GM12878 (cell line): ENCODE measurements at regions not wholly inside any gene's neighbourhood (a gene's known extent, or its start where the extent isn't known, plus 50 kb on each side); places are given as distances from the start of the nearest gene placed in this dataset.

Experiments used
- ATAC-seq: fragments of 200-7000 bp; cut with Tn5 transposase; 3 replicates; pipeline ENCODE4 v1.9.1; 2020; ENCODE audit warnings: mild to moderate bottlenecking, moderate library complexity
- BruUV-seq: library from RNA; stranded (reverse); fragments of 400-500 nt; replicated peaks from 2 replicates; lab custom pipeline; 2021; lab: Mats Ljungman, UMichigan
- CTCF ChIA-PET: fragments of 300-600 bp; sonication (Branson Sonifier 250); formaldehyde crosslinking; extraction: SDS; loops from one replicate; lab custom pipeline; 2021; ENCODE audit warnings: inconsistent platforms; lab: Yijun Ruan, JAX
- POLR2A ChIA-PET: fragments of 350-600 bp; formaldehyde crosslinking; extraction: SDS; loops from one replicate; lab custom pipeline; 2021; ENCODE audit warnings: inconsistent platforms; lab: Charles Lee
- RAD21 ChIA-PET: fragments of 300-600 bp; sonication (Branson Sonifier 250); formaldehyde crosslinking; loops from one replicate; lab custom pipeline; 2023; ENCODE audit warnings: antibody characterized with exemption; ENCODE audit not compliant: unreplicated experiment; lab: Charles Lee
- SMC1A ChIA-PET: fragments of 300-600 bp; sonication (Branson Sonifier 250); formaldehyde crosslinking; loops from one replicate; lab custom pipeline; 2023; ENCODE audit not compliant: unreplicated experiment, uncharacterized antibody; lab: Charles Lee
- DNase-seq: peaks from one replicate; pipeline ENCODE4 v3.0.0-alpha.2; 2011; ENCODE audit warnings: low read depth, low spot score
- FAIRE-seq: peaks from 3 replicates; lab custom pipeline; 2011; peaks lifted over from hg19 to GRCh38; lab: Jason Lieb, UNC
- H2AFZ ChIP-seq: 2 replicates; pipeline ENCODE4 v1.6.0; 2011; ENCODE audit warnings: low read depth, low read length, control low read depth; ENCODE audit not compliant: control insufficient read depth
- H3K27ac ChIP-seq: 2 replicates; pipeline ENCODE4 v1.5.1; 2011; ENCODE audit warnings: control low read depth; ENCODE audit not compliant: control insufficient read depth, insufficient read depth
- H3K27me3 ChIP-seq, 2 experiments: replicated peaks in 1 of 2; 2 replicates each; pipeline versions ENCODE4 v1.6.0 to v1.6.1; 2011; ENCODE audit warnings: low read length in 1 of 2; ENCODE audit not compliant: control insufficient read depth in 2 of 2, insufficient read depth in 2 of 2
- H3K36me3 ChIP-seq, 2 experiments: 2 replicates each; pipeline ENCODE4 v1.5.1; 2011; ENCODE audit warnings: low read length in 1 of 2; ENCODE audit not compliant: control insufficient read depth in 2 of 2, insufficient read depth in 2 of 2
- H3K4me1 ChIP-seq: 2 replicates; pipeline ENCODE4 v1.6.1; 2011; ENCODE audit warnings: mild to moderate bottlenecking, low read length, moderate library complexity, mixed read lengths; ENCODE audit not compliant: control insufficient read depth, insufficient read depth
- H3K4me2 ChIP-seq: 2 replicates; pipeline ENCODE4 v1.6.0; 2011; ENCODE audit warnings: control low read depth; ENCODE audit not compliant: control insufficient read depth, insufficient read depth
- H3K4me3 ChIP-seq: fragments of 200-600 bp; sonication (generic); 2 replicates; pipeline ENCODE4 v1.5.1; 2016
- H3K79me2 ChIP-seq: 2 replicates; pipeline ENCODE4 v1.6.0; 2011; ENCODE audit warnings: low read length; ENCODE audit not compliant: control insufficient read depth, insufficient read depth
- H3K9ac ChIP-seq: 2 replicates; pipeline ENCODE4 v1.8.0; 2011; ENCODE audit warnings: low read length, control low read depth, mixed read lengths; ENCODE audit not compliant: control insufficient read depth, insufficient read depth
- H3K9me3 ChIP-seq: replicated peaks from 3 replicates; pipeline ENCODE4 v1.5.1; 2011; ENCODE audit warnings: mild to moderate bottlenecking, low read length; ENCODE audit not compliant: control insufficient read depth, insufficient read depth
- H4K20me1 ChIP-seq: 2 replicates; pipeline ENCODE4 v1.6.0; 2011; ENCODE audit not compliant: control insufficient read depth, insufficient read depth
- GATAD2B ChIP-seq: fragments of 450-650 bp; conservative IDR thresholded peaks from 2 replicates; pipeline ENCODE4 v1.6.1; 2017; ENCODE audit warnings: low read depth, mild to moderate bottlenecking, moderate library complexity
- HDAC6 ChIP-seq: fragments of 200-600 bp; sonication (generic); IDR thresholded peaks from one replicate; pipeline ENCODE4 v1.8.0; 2017; ENCODE audit warnings: antibody characterized with exemption; ENCODE audit not compliant: unreplicated experiment
- IRF3 ChIP-seq: fragments of 450-650 bp; IDR thresholded peaks from 2 replicates; pipeline ENCODE4 v1.6.1; 2014; ENCODE audit warnings: mild to moderate bottlenecking
- KLF5 ChIP-seq: fragments of 450-650 bp; IDR thresholded peaks from 2 replicates; pipeline ENCODE4 v1.6.1; 2014; ENCODE audit warnings: mild to moderate bottlenecking; ENCODE audit not compliant: partially characterized antibody
- MEF2B ChIP-seq: fragments of 450-650 bp; IDR thresholded peaks from 2 replicates; pipeline ENCODE4 v1.6.1; 2018; ENCODE audit warnings: mild to moderate bottlenecking, moderate library complexity; ENCODE audit not compliant: partially characterized antibody, poor library complexity, severe bottlenecking
- MLLT1 ChIP-seq: fragments of 450-650 bp; IDR thresholded peaks from 2 replicates; pipeline ENCODE4 v1.6.1; 2016; ENCODE audit warnings: mild to moderate bottlenecking
- NFYA ChIP-seq: IDR thresholded peaks from 2 replicates; pipeline ENCODE4 v1.6.1; 2011; ENCODE audit warnings: low read depth, mild to moderate bottlenecking, low read length, improper control_type of control experiment, borderline replicate concordance
- NKRF ChIP-seq: fragments of 450-650 bp; conservative IDR thresholded peaks from 2 replicates; pipeline ENCODE4 v1.6.1; 2017; ENCODE audit warnings: mild to moderate bottlenecking, moderate library complexity
- PRDM15 ChIP-seq: fragments of 450-650 bp; formaldehyde crosslinking; IDR thresholded peaks from 2 replicates; pipeline ENCODE4 v1.4.0; 2020; ENCODE audit warnings: mild to moderate bottlenecking, moderate library complexity
- RAD51 ChIP-seq: fragments of 450-650 bp; IDR thresholded peaks from 2 replicates; pipeline ENCODE4 v1.6.1; 2016; ENCODE audit warnings: moderate library complexity, mild to moderate bottlenecking, inconsistent platforms
- SP1 ChIP-seq: IDR thresholded peaks from one replicate; pipeline ENCODE4 v1.6.1; 2011; ENCODE audit warnings: low read depth, low read length
- USF1 ChIP-seq: IDR thresholded peaks from 2 replicates; pipeline ENCODE4 v1.6.1; 2011; ENCODE audit warnings: borderline replicate concordance, low read depth, mild to moderate bottlenecking, moderate library complexity, mixed read lengths, low read length; ENCODE audit not compliant: insufficient read depth; ENCODE audit errors: extremely low read length
- ZBED1 ChIP-seq: IDR thresholded peaks from 2 replicates; pipeline ENCODE4 v1.6.1; 2016; ENCODE audit warnings: borderline replicate concordance
- ZZZ3 ChIP-seq: IDR thresholded peaks from 2 replicates; pipeline ENCODE4 v1.6.1; 2011; ENCODE audit warnings: low read depth; ENCODE audit not compliant: control insufficient read depth, insufficient read length
- WGBS: methylation state at CpG from one replicate; pipeline ENCODE4 v1.1.6; 2016; ENCODE audit warnings: low lambda C conversion rate; ENCODE audit not compliant: insufficient replicate concordance, insufficient coverage; ENCODE audit errors: missing lambda C conversion rate; 5-methylcytosine and 5-hydroxymethylcytosine counted together
- in situ Hi-C: fragments of 300-500 bp; cut with MboI; formaldehyde crosslinking; loops from 9 replicates; pipeline ENCODE4 v1.14.3; 2018; ENCODE audit warnings: mixed read lengths
- intact Hi-C: fragments of 100-400 bp; cut with micrococcal nuclease; formaldehyde crosslinking; loops from one replicate; pipeline ENCODE4 v1.14.2; 2022; ENCODE audit not compliant: unreplicated experiment

GRCh38 chr14:40365305-40365704, 933.1 kb upstream of the FBXO33 start (continued):
- TF ChIP-seq GATAD2B (no peak), NFYA (no peak)

- no peaks in the 10 kb centered on the region for H3K27me3 ChIP-seq
- POLR2A ChIA-PET, result no interaction called here
- 41% methylated on average over 1 of the region's 1 CpG for WGBS
- in situ Hi-C loops, result no loop called here
- RAD21 ChIA-PET, result no interaction called here
- no peaks in the 10 kb centered on the region for H3K36me3 ChIP-seq
- SMC1A ChIA-PET, result interaction anchor here (0.9 kb wide), 1 partner anchor 11 kb away, joined by 3 read pairs; no protein-coding TSS in a partner anchor
- no TSS peak for BruUV-seq
- H3K27ac ChIP-seq, result no peak overlapping the region
- ATAC-seq (no peak), DNase-seq (no peak), FAIRE-seq (no peak)
- no peak overlapping the region for H3K4me2 ChIP-seq
- no peak overlapping the region for H3K9ac ChIP-seq
- no peaks in the 10 kb centered on the region for H3K9me3 ChIP-seq
- H3K4me1 ChIP-seq, result no peaks in the 10 kb centered on the region
- no peak overlapping the region for H3K4me3 ChIP-seq
- no peaks in the 10 kb centered on the region for H4K20me1 ChIP-seq
- intact Hi-C loops, result no loop called here
- CTCF ChIA-PET, result interaction anchor here (1.1 kb wide), 1 partner anchor 10 kb away, joined by 3 read pairs; no protein-coding TSS in a partner anchor
- no peaks in the 10 kb centered on the region for H3K79me2 ChIP-seq
- H2AFZ ChIP-seq, result no peak overlapping the region
- TF ChIP-seq KLF5 (no peak), HDAC6 (no peak), MEF2B (no peak), ZBED1 (no peak), RAD51 (no peak), USF1 (no peak), NKRF (no peak), ZZZ3 (no peak), SP1 (no peak), PRDM15 (CRISPR knock-in tag) (no peak), MLLT1 (no peak), IRF3 (no peak)
Observed at GRCh38 chr14:40362856-40363255, 930.6 kb upstream of the FBXO33 start.
